LoVo (cell line): ENCODE measurements at regions not wholly inside any gene's neighbourhood (a gene's known extent, or its start where the extent isn't known, plus 50 kb on each side); places are given as distances from the start of the nearest gene placed in this dataset.

Experiments
- DNase-seq: peaks from one replicate; pipeline ENCODE4 v3.0.0-alpha.2; 2016; ENCODE audit warnings: low spot score

- no peak for DNase-seq
Observed at GRCh38 chr5:2262620-2263019, 379.9 kb upstream of the IRX4 start.

GRCh38 chr5:2261004-2261703, 378.4 kb upstream of the IRX4 start:
- no peak for DNase-seq

GRCh38 chr5:2260211-2261003, 377.7 kb upstream of the IRX4 start:
- DNase-seq, result no peak

GRCh38 chr5:2259494-2260107, 376.9 kb upstream of the IRX4 start:
- DNase-seq, result no peak

GRCh38 chr5:2258861-2259260, 376.1 kb upstream of the IRX4 start:
- DNase-seq, result no peak

- no peak for DNase-seq
Observed at GRCh38 chr5:2257326-2258244, 374.9 kb upstream of the IRX4 start.

GRCh38 chr5:2256691-2257280, 374.1 kb upstream of the IRX4 start:
- DNase-seq, result no peak

GRCh38 chr5:2255915-2256690, 373.4 kb upstream of the IRX4 start:
- no peak for DNase-seq

- DNase-seq, result no peak
Observed at GRCh38 chr5:2254880-2255750, 372.4 kb upstream of the IRX4 start.

- DNase-seq, result no peak
Observed at GRCh38 chr5:2254406-2254805, 371.7 kb upstream of the IRX4 start.

- DNase-seq, result no peak
Observed at GRCh38 chr5:2253040-2253975, 370.6 kb upstream of the IRX4 start.

- DNase-seq, result no peak
Observed at GRCh38 chr5:2251751-2252150, 369.0 kb upstream of the IRX4 start.

GRCh38 chr5:2251298-2251697, 368.6 kb upstream of the IRX4 start:
- no peak for DNase-seq

- DNase-seq, result no peak
Observed at GRCh38 chr5:2250365-2250950, 367.7 kb upstream of the IRX4 start.

- no peak for DNase-seq
Observed at GRCh38 chr5:2249442-2249841, 366.7 kb upstream of the IRX4 start.

GRCh38 chr5:2249026-2249425, 366.3 kb upstream of the IRX4 start:
- no peak for DNase-seq

GRCh38 chr5:2242539-2242938, 359.8 kb upstream of the IRX4 start:
- DNase-seq, result no peak

GRCh38 chr5:2241842-2242241, 359.1 kb upstream of the IRX4 start:
- no peak for DNase-seq
